A204.1 (cell line): ENCODE measurements at regions not wholly inside any gene's neighbourhood (a gene's known extent, or its start where the extent isn't known, plus 50 kb on each side); places are given as distances from the start of the nearest gene placed in this dataset.
"Not testable (repeated sequence)": the region's sequence is repeated elsewhere in the genome, so short reads cannot be mapped to it uniquely, and the experiment has no call there.

ENCODE experiments used
- FAIRE-seq: peaks from 2 replicates; lab custom pipeline; 2012; peaks lifted over from hg19 to GRCh38; lab: Jason Lieb, UNC

DNA sequence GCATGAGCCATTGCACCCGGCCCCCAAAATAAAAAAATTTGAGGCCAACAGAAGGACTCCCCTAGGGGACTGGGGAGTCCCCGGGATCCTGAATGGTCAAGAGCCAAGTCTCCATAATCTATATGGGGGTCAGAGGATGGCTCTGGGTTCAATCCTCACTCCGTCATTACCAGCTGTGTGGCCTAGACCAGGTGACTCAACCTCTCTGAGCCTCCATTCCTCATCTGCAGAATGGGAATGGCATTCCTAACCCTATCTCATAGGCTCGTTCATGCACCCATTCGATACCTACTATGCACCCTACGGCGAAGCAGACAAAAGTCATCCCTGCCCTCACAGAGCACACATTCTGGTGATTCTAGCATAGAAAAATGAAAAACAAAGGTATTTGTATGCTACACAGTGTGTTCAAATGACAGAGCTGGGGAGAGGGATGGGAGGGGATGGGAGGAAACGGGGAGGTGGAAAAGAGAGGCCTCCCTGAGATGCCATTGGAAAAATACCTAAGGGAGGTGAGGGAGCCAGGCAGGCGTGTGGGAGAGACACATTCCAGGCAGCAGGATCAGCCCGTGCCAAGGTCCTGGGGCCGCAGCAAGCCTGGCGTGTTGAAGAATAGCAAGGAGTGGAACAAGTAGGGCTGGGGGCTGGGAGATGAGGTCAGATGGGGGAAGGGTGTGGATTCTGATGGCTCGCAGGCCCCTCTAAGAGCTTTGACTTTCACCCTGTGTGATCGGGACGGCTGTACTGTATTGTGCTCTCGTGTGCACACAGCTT, 71.2 kb downstream of the RMI2 start:
- FAIRE-seq: no peak

DNA sequence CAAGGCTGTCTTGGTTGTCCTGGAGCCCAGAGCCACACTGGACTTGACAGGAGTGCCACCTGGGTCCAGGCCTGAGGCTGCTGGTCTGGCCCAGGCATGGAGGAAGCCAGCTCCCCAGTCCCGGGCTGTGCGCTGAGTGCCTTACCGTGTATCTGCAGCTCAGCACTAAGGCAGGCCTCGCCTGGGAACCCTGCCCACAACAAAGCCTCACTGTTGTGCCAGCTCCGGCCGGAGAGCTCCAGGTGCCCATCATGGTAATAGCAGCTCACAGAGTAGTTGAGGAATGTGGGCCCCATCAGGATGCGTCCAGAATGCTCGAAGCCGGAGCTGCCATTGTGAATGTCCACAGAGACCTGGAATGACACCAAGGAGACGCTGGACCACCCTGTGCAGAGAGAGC, 72.2 kb downstream of the RMI2 start:
- FAIRE-seq: no peak

DNA sequence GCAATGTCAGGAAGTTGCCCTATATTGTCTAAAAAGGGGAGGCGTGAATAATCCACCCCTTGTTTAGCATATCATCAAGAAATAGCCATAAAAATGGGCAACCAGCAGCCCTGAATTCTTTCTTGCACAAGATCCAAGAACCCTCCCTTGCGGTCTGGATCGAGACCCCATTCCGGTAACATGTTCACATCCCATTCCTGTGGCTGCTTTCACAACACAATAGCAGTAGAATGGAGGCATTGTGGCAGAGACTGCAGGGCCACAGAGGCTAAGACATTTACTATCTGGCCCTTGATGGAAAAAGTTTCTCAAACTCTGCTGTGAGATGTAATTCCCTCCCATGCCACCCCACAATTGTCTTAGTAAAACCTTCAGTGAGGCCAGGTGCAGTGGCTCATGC, 73.2 kb downstream of the RMI2 start:
- FAIRE-seq: no peak

DNA sequence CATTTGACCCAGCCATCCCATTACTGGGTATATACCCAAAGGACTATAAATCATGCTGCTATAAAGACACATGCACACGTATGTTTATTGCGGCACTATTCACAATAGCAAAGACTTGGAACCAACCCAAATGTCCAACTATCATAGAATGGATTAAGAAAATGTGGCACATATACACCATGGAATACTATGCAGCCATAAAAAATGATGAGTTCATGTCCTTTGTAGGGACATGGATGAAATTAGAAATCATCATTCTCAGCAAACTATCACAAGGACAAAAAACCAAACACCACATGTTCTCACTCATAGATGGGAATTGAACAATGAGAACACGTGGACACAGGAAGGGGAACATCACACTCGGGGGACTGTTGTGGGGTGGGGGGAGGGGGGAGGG, 74.8 kb downstream of the RMI2 start:
- not testable (repeated sequence) for FAIRE-seq

- no peak for FAIRE-seq
These were observed 75.6 kb downstream of the RMI2 start for GRCh38 chr16:11420895-11421294.

GRCh38 chr16:11422381-11423314, 77.4 kb downstream of the RMI2 start:
- no peak for FAIRE-seq

- no peak for FAIRE-seq
These were observed 78.3 kb downstream of the RMI2 start for GRCh38 chr16:11423315-11424117.

GRCh38 chr16:11424118-11424460, 78.8 kb downstream of the RMI2 start:
- no peak for FAIRE-seq

DNA sequence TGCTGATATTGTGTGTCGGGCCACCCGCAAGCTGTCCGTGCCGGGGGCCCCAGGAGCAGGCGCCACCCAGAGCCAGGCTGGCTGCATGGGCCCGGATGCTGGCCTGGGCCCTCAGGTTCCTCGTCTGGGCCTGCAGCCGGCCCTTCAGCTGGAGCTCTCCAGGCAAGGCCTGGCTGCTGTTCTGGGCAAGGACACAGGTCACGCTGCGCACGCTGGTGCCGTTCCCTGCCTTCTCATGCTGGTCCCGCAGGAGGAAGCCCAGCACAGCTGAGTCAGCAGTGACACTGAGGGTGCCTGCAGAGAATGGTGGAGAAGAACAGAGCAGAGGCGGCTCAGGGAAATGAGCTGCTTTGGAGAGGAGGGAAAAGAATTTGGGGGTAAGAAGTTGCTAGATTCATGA, 79.9 kb downstream of the RMI2 start:
- no peak for FAIRE-seq

- no peak for FAIRE-seq
These were observed 83.3 kb downstream of the RMI2 start for GRCh38 chr16:11428623-11428953.

DNA sequence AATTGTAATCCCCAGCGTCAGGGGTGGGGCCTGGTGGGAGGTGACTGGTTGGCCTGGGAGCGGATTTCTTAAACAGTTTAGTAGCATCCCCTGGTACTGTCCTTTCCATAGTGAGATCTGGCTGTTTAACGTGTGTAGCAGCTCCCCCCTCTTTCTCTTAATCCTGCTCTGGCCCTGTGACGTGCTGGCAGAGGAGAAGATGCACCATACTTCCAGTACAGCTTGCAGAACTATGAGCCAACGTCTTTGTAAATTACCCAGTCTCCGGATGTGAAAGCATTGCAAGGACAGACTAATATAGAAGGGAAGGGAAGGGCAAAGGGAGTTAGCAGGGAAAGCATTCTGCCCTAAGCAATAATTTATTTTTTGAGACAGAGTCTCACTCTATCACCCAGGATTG, 83.9 kb downstream of the RMI2 start:
- no peak for FAIRE-seq

- FAIRE-seq: no peak
These were observed 84.6 kb downstream of the RMI2 start for GRCh38 chr16:11429823-11430222.

DNA sequence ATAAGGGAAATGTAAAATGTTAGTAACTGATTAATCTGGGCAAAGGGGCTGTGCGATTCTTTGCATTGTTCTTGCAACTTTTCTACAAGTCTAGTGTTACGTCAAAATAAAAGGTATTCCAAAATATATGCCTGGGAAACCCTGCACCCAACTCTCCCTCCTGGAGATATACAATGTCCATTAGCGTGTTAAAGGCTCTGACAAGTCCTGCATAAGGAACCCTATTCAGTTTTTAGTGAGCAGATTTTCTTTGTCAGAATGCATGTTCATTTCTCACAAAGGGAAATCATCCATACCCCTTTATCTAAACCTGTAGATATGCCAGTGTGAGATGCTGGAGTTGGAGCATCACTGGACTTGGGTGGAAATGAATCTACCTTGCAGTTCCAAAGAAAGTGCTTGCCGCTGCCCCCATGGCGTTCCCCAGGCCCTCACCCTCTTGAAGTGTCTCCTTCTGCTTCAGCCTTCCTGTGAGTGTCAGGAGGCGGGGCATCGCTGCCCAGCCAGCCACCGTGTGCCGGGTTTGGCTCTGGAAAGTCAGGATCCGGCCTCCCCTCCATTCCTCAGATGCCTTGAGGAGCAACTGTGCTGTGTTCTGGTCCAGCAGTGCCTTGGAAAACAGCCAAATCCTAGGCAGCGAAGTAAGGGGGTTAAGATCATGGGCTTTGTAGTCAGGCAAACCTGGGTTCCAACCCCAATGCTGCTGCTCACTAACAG, 85.5 kb downstream of the RMI2 start:
- FAIRE-seq: no peak

GRCh38 chr16:11431915-11432465, 86.7 kb downstream of the RMI2 start:
- no peak for FAIRE-seq

DNA sequence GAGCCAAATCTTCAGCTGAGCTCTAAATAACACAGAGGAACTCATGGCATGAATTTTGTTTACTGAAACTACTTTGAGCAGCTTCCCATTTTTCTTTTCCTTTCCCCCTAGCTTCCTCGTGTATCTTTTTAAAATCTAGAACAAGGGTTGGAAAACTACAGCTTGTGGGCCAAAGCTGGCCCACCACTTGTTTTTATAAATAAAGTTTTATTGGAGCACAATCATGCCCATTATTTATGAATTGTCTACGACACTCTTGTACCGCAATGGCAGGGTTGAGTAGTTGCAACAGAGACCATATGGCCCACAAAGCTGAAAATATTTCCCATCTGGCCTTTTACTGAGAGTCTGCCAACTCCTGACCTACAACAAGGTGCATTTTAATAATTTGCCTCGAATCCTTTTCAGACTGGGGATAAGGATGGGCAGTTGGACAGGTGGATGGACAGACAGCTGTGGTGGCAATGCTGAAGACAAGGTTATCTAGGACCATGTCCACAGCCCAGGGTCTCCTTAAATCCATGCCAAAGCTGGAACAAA, 87.7 kb downstream of the RMI2 start:
- FAIRE-seq: no peak

DNA sequence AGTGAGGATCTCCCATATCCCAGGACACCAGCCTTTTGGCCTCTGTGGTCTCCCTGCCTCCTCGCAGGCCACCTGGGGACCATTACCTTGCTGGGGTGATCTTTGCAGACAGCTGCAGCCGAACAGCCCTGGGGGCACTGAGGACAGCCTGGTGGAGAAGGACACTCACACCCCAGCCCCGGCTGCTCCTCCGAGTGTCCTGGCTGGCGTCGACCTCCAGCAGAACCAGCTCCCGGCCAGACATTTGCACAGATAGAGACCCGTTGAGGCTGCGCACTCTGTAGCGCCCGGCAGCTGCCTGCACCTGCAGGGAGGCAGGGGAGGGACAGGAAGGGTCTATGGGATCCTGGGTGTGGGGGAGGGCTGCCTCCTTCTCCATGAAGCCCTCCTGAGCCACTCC, 90.3 kb downstream of the RMI2 start:
- FAIRE-seq: no peak

GRCh38 chr16:11437069-11437468, 91.8 kb downstream of the RMI2 start:
- no peak for FAIRE-seq

GRCh38 chr16:11439790-11440656, 94.8 kb downstream of the RMI2 start:
- no peak for FAIRE-seq

- FAIRE-seq: no peak
These were observed 95.4 kb downstream of the RMI2 start for GRCh38 chr16:11440657-11441012.

DNA sequence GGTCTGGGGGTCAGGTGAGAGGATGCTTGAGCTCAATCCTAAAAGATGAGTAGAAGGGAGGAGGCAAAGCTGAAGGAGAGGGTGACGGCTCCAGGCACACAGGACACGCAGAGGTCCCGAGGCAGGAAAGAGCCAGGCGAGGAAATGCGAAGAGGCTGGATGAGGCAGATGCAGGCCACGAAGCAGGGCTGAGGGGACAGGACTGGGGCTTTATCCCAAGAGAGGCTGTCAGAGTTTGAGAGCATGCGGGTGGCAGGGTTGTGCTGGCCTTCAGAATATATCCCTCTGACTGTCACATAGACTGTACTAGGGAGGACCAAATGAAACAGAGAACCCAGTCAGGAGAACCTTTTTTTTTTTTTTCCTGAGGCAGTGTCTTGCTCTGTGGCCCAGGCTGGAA, 100.2 kb downstream of the RMI2 start:
- FAIRE-seq: no peak
